Esophagus muscularis mucosa (tissue), 4 donors: ENCODE measurements at regions not wholly inside any gene's neighbourhood (a gene's known extent, or its start where the extent isn't known, plus 50 kb on each side); places are given as distances from the start of the nearest gene placed in this dataset.

ENCODE experiments used
- EP300 ChIP-seq: sonication (generic); formaldehyde crosslinking; IDR thresholded peaks from one replicate; pipeline ENCODE4 v1.6.1; 2017; ENCODE audit warnings: antibody characterized with exemption
- POLR2A ChIP-seq: fragments of 450-650 bp; IDR thresholded peaks from one replicate; pipeline ENCODE4 v1.6.1; 2017; ENCODE audit warnings: antibody characterized with exemption, moderate library complexity, mild to moderate bottlenecking, low read depth
- TF ChIP-seq, protein P1 (sequence below), 3 experiments: fragments of 200-600 bp in 2 of 3; fragments of 450-650 bp in 1 of 3; sonication (generic) in 2 of 3; IDR thresholded peaks; one replicate each; pipeline ENCODE4 v1.5.1; 2017 to 2019; ENCODE audit warnings: antibody characterized with exemption in 3 of 3, mild to moderate bottlenecking in 2 of 3, moderate library complexity in 1 of 3

DNA sequence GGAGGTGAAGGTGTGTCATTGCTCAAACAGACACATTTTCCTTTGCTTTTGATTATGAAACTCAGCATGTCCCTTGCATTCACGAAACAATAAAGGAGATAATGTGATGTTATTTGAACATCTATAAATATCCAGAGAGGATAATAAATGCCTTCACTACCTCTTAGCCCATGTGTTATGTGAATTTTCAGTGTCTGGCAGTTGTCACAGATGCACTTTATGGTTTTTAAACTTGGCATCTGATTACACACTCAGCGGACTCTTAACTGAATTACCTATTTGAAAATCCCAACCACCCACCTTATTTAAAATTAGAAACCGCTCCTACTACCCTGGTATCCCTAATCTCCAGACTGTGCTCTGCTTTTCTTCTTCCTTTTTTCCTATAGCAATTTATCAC is 254.2 kb downstream of the COG6 start:
- TF ChIP-seq POLR2A, result no peak
- TF ChIP-seq, protein P1, sequence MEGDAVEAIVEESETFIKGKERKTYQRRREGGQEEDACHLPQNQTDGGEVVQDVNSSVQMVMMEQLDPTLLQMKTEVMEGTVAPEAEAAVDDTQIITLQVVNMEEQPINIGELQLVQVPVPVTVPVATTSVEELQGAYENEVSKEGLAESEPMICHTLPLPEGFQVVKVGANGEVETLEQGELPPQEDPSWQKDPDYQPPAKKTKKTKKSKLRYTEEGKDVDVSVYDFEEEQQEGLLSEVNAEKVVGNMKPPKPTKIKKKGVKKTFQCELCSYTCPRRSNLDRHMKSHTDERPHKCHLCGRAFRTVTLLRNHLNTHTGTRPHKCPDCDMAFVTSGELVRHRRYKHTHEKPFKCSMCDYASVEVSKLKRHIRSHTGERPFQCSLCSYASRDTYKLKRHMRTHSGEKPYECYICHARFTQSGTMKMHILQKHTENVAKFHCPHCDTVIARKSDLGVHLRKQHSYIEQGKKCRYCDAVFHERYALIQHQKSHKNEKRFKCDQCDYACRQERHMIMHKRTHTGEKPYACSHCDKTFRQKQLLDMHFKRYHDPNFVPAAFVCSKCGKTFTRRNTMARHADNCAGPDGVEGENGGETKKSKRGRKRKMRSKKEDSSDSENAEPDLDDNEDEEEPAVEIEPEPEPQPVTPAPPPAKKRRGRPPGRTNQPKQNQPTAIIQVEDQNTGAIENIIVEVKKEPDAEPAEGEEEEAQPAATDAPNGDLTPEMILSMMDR (IDR thresholded peaks at IDR 0.05), result no peak
- no peak for TF ChIP-seq EP300
